OCI-LY3 (cell line): ENCODE measurements at regions not wholly inside any gene's neighbourhood (a gene's known extent, or its start where the extent isn't known, plus 50 kb on each side); places are given as distances from the start of the nearest gene placed in this dataset.

ENCODE experiments used
- H2AFZ ChIP-seq: fragments of 200-600, 300-600 bp; shearing (Covaris generic); 2 replicates; pipeline ENCODE4 v1.6.0; 2014; ENCODE audit warnings: antibody characterized with exemption, low read depth, low read length
- H3K27ac ChIP-seq: fragments of 200-600, 300-600 bp; sonication (generic); 2 replicates; pipeline ENCODE4 v1.5.1; 2014; ENCODE audit warnings: mild to moderate bottlenecking, low read length, moderate library complexity, mixed read lengths
- H3K27me3 ChIP-seq: fragments of 200-600, 300-600 bp; sonication (generic); 2 replicates; pipeline ENCODE4 v1.6.1; 2014; ENCODE audit warnings: low read depth, low read length, mixed read lengths
- H3K36me3 ChIP-seq: fragments of 200-600, 300-600 bp; sonication (generic); replicated peaks from 2 replicates; pipeline ENCODE3; 2014; ENCODE audit warnings: low read depth, low read length, mixed read lengths
- H3K4me1 ChIP-seq: fragments of 300-600, 200-600 bp; sonication (generic); 2 replicates; pipeline ENCODE4 v1.6.1; 2014; ENCODE audit warnings: low read length, mixed read lengths
- H3K4me2 ChIP-seq: fragments of 200-600, 300-600 bp; sonication (generic); 2 replicates; pipeline ENCODE4 v1.6.1; 2014; ENCODE audit warnings: low read length, mixed read lengths
- H3K4me3 ChIP-seq: fragments of 300-600, 200-600 bp; sonication (generic); 2 replicates; pipeline ENCODE4 v1.5.1; 2014; ENCODE audit warnings: antibody characterized with exemption, mild to moderate bottlenecking, low read length, moderate library complexity
- H3K79me2 ChIP-seq: fragments of 300-600, 200-600 bp; shearing (Covaris generic); 2 replicates; pipeline ENCODE4 v1.6.1; 2014; ENCODE audit warnings: mild to moderate bottlenecking, low read length, mixed read lengths
- H3K9ac ChIP-seq: fragments of 300-600, 200-600 bp; shearing (Covaris generic); 2 replicates; pipeline ENCODE4 v1.6.0; 2014; ENCODE audit warnings: mild to moderate bottlenecking, low read length, moderate library complexity
- H3K9me3 ChIP-seq: fragments of 200-600, 300-600 bp; shearing (Covaris generic); 2 replicates; pipeline ENCODE4 v1.6.1; 2014; ENCODE audit warnings: low read length, mixed read lengths; ENCODE audit not compliant: insufficient read depth
- H4K20me1 ChIP-seq: fragments of 200-600, 300-600 bp; sonication (generic); 2 replicates; pipeline ENCODE4 v1.6.1; 2016; ENCODE audit warnings: low read length, mixed read lengths; ENCODE audit not compliant: insufficient read depth
- EZH2phosphoT487 ChIP-seq: fragments of 200-600 bp; shearing (Covaris generic); IDR thresholded peaks from 2 replicates; pipeline ENCODE4 v1.6.1; 2018; ENCODE audit warnings: antibody characterized with exemption, mixed run types, low read depth
- TF ChIP-seq, protein P1 (sequence below): fragments of 200-600, 300-600 bp; sonication (generic); IDR thresholded peaks from 2 replicates; pipeline ENCODE4 v1.5.1; 2014; ENCODE audit warnings: antibody characterized with exemption, low read length, low read depth

DNA sequence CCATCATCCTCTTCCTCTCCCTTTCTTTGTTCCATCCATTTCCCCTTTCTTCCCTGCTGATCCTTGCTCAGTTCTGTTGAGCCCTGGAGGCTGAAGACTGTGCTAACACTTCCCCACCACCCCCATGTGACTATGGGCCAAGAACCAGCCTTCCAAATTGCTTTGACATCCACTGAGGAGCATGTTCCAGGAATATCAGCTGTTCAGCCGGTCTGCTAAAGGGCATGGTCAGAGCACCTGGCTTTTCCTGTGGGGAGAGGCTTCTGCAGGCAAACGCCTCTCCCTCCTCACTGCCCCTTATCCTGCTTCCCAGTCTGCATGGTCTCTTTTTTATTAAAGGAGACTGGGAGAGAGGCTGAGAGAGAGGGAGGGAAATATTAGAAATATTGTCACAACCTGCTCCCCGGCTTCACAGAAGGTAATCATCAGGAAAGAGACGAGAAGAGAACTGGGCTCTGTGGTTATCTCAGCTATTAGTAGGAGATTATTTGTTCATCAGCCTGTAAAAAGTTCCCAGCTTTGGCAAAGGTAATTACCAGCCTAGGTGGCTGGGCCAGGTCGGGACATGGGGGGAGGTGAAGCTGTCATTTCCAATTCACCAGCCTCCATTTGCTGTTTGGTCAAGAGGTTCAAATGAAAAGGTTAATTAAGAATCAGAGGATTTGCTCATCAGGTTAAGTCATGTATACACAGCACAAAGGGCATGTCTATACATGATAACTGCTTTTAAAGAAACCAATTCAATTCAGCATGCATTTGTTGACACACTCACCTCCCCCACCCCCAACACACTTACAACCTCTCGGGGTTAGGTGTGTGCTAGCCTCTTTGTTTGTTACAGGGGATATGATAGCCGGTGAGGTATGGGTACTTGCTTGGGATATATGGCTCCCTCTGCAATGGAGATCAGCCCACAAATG, 83.7 kb upstream of the CRHR1 start:
- Histone ChIP-seq H4K20me1 (no peaks in the 10 kb centered on the region), H3K4me1 (no peaks in the 10 kb centered on the region), H3K27ac (no peak overlapping the region), H2AFZ (no peak overlapping the region), H3K79me2 (no peaks in the 10 kb centered on the region), H3K4me3 (no peak overlapping the region), H3K36me3 (no peaks in the 10 kb centered on the region), H3K27me3 (peaks cover 49% of the 10 kb centered on the region), H3K4me2 (no peak overlapping the region), H3K9me3 (no peaks in the 10 kb centered on the region), H3K9ac (no peak overlapping the region)
- TF ChIP-seq, protein P1, sequence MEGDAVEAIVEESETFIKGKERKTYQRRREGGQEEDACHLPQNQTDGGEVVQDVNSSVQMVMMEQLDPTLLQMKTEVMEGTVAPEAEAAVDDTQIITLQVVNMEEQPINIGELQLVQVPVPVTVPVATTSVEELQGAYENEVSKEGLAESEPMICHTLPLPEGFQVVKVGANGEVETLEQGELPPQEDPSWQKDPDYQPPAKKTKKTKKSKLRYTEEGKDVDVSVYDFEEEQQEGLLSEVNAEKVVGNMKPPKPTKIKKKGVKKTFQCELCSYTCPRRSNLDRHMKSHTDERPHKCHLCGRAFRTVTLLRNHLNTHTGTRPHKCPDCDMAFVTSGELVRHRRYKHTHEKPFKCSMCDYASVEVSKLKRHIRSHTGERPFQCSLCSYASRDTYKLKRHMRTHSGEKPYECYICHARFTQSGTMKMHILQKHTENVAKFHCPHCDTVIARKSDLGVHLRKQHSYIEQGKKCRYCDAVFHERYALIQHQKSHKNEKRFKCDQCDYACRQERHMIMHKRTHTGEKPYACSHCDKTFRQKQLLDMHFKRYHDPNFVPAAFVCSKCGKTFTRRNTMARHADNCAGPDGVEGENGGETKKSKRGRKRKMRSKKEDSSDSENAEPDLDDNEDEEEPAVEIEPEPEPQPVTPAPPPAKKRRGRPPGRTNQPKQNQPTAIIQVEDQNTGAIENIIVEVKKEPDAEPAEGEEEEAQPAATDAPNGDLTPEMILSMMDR: no peak
- TF ChIP-seq EZH2phosphoT487: no peak

DNA sequence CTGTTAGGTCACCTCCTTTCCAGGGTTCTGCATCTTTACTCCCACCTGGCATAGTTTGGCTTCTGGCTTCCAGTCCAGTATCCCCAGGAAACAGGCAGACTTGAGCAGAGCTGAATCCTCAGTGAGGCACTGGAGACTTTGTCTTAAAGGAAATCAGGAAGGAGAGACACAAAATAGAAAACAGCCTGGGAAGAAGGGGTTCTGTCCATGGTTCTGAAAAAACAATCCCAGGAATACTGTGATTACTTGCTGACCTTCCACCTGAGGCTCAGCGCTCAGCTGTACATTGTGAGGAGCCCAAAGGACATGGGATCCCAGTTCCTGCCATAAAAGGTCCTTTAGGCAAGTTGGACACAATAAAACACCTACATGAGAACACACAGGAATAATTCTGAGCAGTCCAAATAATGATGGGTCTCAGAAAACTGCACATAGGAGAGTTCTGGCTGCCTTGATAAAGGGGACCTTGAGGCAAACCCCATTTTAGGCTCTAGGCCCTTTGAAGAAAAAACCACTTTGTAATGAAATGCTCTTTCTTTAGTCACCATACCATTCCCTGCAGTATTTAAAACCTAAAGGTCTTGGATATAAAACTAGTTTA, 81.4 kb upstream of the CRHR1 start:
- Histone ChIP-seq H3K4me2 (no peak overlapping the region), H3K4me1 (no peaks in the 10 kb centered on the region), H4K20me1 (no peaks in the 10 kb centered on the region), H3K9me3 (no peaks in the 10 kb centered on the region), H2AFZ (no peak overlapping the region), H3K36me3 (no peaks in the 10 kb centered on the region), H3K4me3 (no peak overlapping the region), H3K79me2 (no peaks in the 10 kb centered on the region), H3K9ac (no peak overlapping the region), H3K27me3 (peaks cover 49% of the 10 kb centered on the region), H3K27ac (no peak overlapping the region)
- TF ChIP-seq, protein P1: no peak
- TF ChIP-seq EZH2phosphoT487: no peak

DNA sequence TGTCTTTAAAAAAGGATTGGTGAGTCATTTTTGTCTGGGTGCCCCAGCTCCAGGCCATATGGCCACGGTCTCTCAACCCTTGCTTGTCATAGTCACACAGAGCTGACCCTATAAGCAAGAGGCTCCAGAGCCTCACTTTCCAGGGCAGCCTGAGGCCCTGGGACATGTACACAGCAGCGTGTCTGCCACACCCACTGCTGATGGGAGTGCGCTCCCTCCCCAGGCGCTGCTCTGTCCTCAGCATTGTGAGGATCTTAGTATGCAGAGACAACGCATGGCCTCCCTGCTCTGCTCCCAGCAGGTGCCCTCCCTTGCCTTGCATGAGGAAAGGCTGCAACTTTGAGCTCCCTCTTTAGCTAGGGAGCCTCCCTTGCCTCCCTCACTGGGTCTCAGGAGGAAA, 80.8 kb upstream of the CRHR1 start:
- no peak overlapping the region for H3K4me2 ChIP-seq
- H3K9ac ChIP-seq: no peak overlapping the region
- H3K4me1 ChIP-seq: no peaks in the 10 kb centered on the region
- H3K79me2 ChIP-seq: no peaks in the 10 kb centered on the region
- no peaks in the 10 kb centered on the region for H3K9me3 ChIP-seq
- no peak overlapping the region for H3K27ac ChIP-seq
- no peaks in the 10 kb centered on the region for H4K20me1 ChIP-seq
- no peaks in the 10 kb centered on the region for H3K36me3 ChIP-seq
- no peak overlapping the region for H2AFZ ChIP-seq
- H3K4me3 ChIP-seq: no peak overlapping the region
- H3K27me3 ChIP-seq: peaks cover 55% of the 10 kb centered on the region
- TF ChIP-seq EZH2phosphoT487: no peak
- TF ChIP-seq, protein P1: no peak

DNA sequence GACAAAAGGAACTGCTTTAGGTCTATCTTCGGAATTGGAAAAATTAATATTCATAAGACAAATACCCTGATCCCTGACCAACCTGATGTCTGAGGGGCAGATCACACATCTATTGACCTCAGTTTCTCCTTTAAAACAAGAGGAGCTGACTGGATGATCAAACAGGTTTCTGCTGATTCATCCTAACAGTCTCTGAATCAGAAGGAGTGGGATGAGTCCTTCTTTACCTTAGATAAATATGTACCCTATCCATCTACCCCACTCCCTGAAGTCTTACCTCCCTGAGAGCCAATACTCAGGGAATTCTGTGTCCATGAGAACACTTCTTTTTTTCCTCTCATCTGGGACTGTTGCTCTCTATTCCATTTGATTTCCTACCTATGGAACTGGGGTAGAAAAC, 80.3 kb upstream of the CRHR1 start:
- Histone ChIP-seq H3K4me2 (no peak overlapping the region), H3K36me3 (no peaks in the 10 kb centered on the region), H2AFZ (no peak overlapping the region), H4K20me1 (no peaks in the 10 kb centered on the region), H3K9ac (no peak overlapping the region), H3K4me3 (no peak overlapping the region), H3K4me1 (no peaks in the 10 kb centered on the region), H3K27ac (no peak overlapping the region), H3K27me3 (peaks cover 60% of the 10 kb centered on the region), H3K9me3 (no peaks in the 10 kb centered on the region), H3K79me2 (no peaks in the 10 kb centered on the region)
- TF ChIP-seq EZH2phosphoT487: no peak
- TF ChIP-seq, protein P1: no peak
